Ishikawa (cell line): ENCODE measurements at regions not wholly inside any gene's neighbourhood (a gene's known extent, or its start where the extent isn't known, plus 50 kb on each side); places are given as distances from the start of the nearest gene placed in this dataset.

Experiments
- CEBPB ChIP-seq: IDR thresholded peaks from 2 replicates; pipeline ENCODE4 v1.6.1; 2012
- CREB1 ChIP-seq: IDR thresholded peaks from 2 replicates; pipeline ENCODE4 v1.6.1; 2012; ENCODE audit warnings: low read depth
- EGR1 ChIP-seq: IDR thresholded peaks from 2 replicates; pipeline ENCODE4 v1.6.1; 2012
- EP300 ChIP-seq: IDR thresholded peaks from 2 replicates; pipeline ENCODE4 v1.6.1; 2012; ENCODE audit warnings: borderline replicate concordance
- FOXM1 ChIP-seq: IDR thresholded peaks from 2 replicates; pipeline ENCODE4 v1.6.1; 2012; ENCODE audit warnings: low read depth, borderline replicate concordance
- MAX ChIP-seq: IDR thresholded peaks from 2 replicates; pipeline ENCODE4 v1.6.1; 2012
- NFIC ChIP-seq: IDR thresholded peaks from 2 replicates; pipeline ENCODE4 v1.6.1; 2012
- RAD21 ChIP-seq: IDR thresholded peaks from 2 replicates; pipeline ENCODE4 v1.6.1; 2012; ENCODE audit warnings: low read depth
- REST ChIP-seq: IDR thresholded peaks from 2 replicates; pipeline ENCODE4 v1.6.1; 2012; ENCODE audit warnings: low read depth, mild to moderate bottlenecking
- TAF1 ChIP-seq: IDR thresholded peaks from 2 replicates; pipeline ENCODE4 v1.6.1; 2012; ENCODE audit warnings: low read depth, mild to moderate bottlenecking
- TCF12 ChIP-seq: IDR thresholded peaks from 2 replicates; pipeline ENCODE4 v1.6.1; 2012; ENCODE audit warnings: low read depth
- TEAD4 ChIP-seq: IDR thresholded peaks from 2 replicates; pipeline ENCODE4 v1.6.1; 2012
- USF1 ChIP-seq: IDR thresholded peaks from 2 replicates; pipeline ENCODE4 v1.6.1; 2012
- YY1 ChIP-seq: IDR thresholded peaks from 2 replicates; pipeline ENCODE4 v1.6.1; 2012; ENCODE audit warnings: low read depth
- ZBTB7A ChIP-seq: IDR thresholded peaks from 2 replicates; pipeline ENCODE4 v1.6.1; 2012; ENCODE audit warnings: low read depth

- TF ChIP-seq EGR1 (no peak), TEAD4 (no peak), REST (no peak), TCF12 (no peak), USF1 (no peak), CEBPB (no peak)
These were observed 404.6 kb upstream of the BRINP1 start for GRCh38 chr9:119773823-119774222.

- TF ChIP-seq EGR1 (no peak), YY1 (no peak), RAD21 (no peak), USF1 (no peak), REST (no peak), MAX (no peak), FOXM1 (no peak), CEBPB (no peak), EP300 (no peak), TEAD4 (no peak)
These were observed 402.1 kb upstream of the BRINP1 start for GRCh38 chr9:119771341-119771740.

- no peak for TF ChIP-seq REST
- no peak for TF ChIP-seq ZBTB7A
- no peak for TF ChIP-seq TEAD4
- TF ChIP-seq YY1 = no peak
- no peak for TF ChIP-seq CREB1
- TF ChIP-seq CEBPB = no peak
- no peak for TF ChIP-seq RAD21
- no peak for TF ChIP-seq TAF1
- TF ChIP-seq USF1 = no peak
- no peak for TF ChIP-seq EGR1
- TF ChIP-seq TCF12 = no peak
- TF ChIP-seq EP300 = no peak
- no peak for TF ChIP-seq MAX
- no peak for TF ChIP-seq NFIC
- TF ChIP-seq FOXM1 = no peak
These were observed 399.0 kb upstream of the BRINP1 start for GRCh38 chr9:119768266-119768665.

- TF ChIP-seq YY1 (no peak), EP300 (no peak), RAD21 (no peak), ZBTB7A (no peak), USF1 (no peak), TEAD4 (no peak), CREB1 (no peak), MAX (no peak), FOXM1 (no peak), TCF12 (no peak)
These were observed 396.5 kb upstream of the BRINP1 start for GRCh38 chr9:119765632-119766175.
